ENCODE measurements at regions not wholly inside any gene's neighbourhood (a gene's known extent, or its start where the extent isn't known, plus 50 kb on each side); places are given as distances from the start of the nearest gene placed in this dataset.

GRCh38 chr16:65353183-65353582, 231.3 kb upstream of the CDH11 start:
- ATAC-seq (no peak), DNase-seq (ENCODE audit: low spot score) (no peak), FAIRE-seq (no peak)
- CTCF ChIA-PET (ENCODE audit: low intra/inter-chr PET ratio, low total read pairs), result no interaction called here
- H3K4me1 ChIP-seq (ENCODE audit: insufficient read depth, low read length), result no peaks in the 10 kb centered on the region
- in situ Hi-C loops (cut with HindIII; ENCODE audit: extremely low pct_ligation_motif_present, low pct_unique_long_range_greater_than_20kb) (no loop called here), intact Hi-C loops (cut with micrococcal nuclease; ENCODE audit: unreplicated experiment) (no loop called here)
- BruUV-seq (replicated peaks), result no TSS peak
- H2AFZ ChIP-seq (ENCODE audit: low read length), result no peak overlapping the region
- no peak overlapping the region for H3K4me3 ChIP-seq (replicated peaks in 1 of 3; ENCODE audit: insufficient read depth in 1 of 3, low read depth in 2 of 3, low read length in 3 of 3)
- H3K4me2 ChIP-seq (ENCODE audit: low read depth, low read length), result no peak overlapping the region
- H3K36me3 ChIP-seq (replicated peaks in 1 of 2; ENCODE audit: control insufficient read depth in 1 of 2, insufficient read depth in 2 of 2, low read length in 2 of 2), result no peaks in the 10 kb centered on the region
- WGBS (ENCODE audit: low lambda C conversion rate), result 2% methylated on average over 1 of the region's 1 CpG
- H3K27ac ChIP-seq (ENCODE audit: extremely low read length, insufficient read depth, low read length), result no peak overlapping the region
- no peaks in the 10 kb centered on the region for H4K20me1 ChIP-seq (ENCODE audit: insufficient read depth, low read length)
- H3K9me3 ChIP-seq (ENCODE audit: low read length), result peaks cover 40% of the 10 kb centered on the region
- POLR2A ChIA-PET, result no interaction called here
- H3K79me2 ChIP-seq (ENCODE audit: insufficient read depth, low read length), result no peaks in the 10 kb centered on the region
- no peaks in the 10 kb centered on the region for H3K27me3 ChIP-seq (ENCODE audit: control insufficient read depth in 1 of 2, insufficient read depth in 2 of 2, low read length in 2 of 2)
- no peak overlapping the region for H3K9ac ChIP-seq (ENCODE audit: insufficient read depth, low read depth, low read length)
- TF ChIP-seq TFDP1 (CRISPR knock-in tag; IDR thresholded peaks at IDR 0.05; ENCODE audit: borderline replicate concordance) (no peak), CEBPG (CRISPR knock-in tag; IDR thresholded peaks at IDR 0.05) (no peak), KDM1A (CRISPR knock-in tag; IDR thresholded peaks at IDR 0.05) (no peak), NCOA2 (CRISPR knock-in tag; IDR thresholded peaks at IDR 0.05) (no peak), STAT6 (CRISPR knock-in tag; IDR thresholded peaks at IDR 0.05; ENCODE audit: borderline replicate concordance) (no peak), NCOA1 (CRISPR knock-in tag; IDR thresholded peaks at IDR 0.05) (no peak), CREM (IDR thresholded peaks at IDR 0.05) (no peak), CREM (CRISPR knock-in tag; IDR thresholded peaks at IDR 0.05) (no peak), ZFP62 (CRISPR knock-in tag; IDR thresholded peaks at IDR 0.05) (no peak), U2AF2 (IDR thresholded peaks at IDR 0.05; ENCODE audit: low read depth, low read length) (no peak), NFE2L2 (IDR thresholded peaks at IDR 0.05; ENCODE audit: low read length) (no peak), ZNF687 (CRISPR knock-in tag; IDR thresholded peaks at IDR 0.05) (no peak), HNF1B (CRISPR knock-in tag; IDR thresholded peaks at IDR 0.05) (no peak), ARID3A (IDR thresholded peaks at IDR 0.05; ENCODE audit: low read depth, low read length) (no peak)
